ENCODE measurements at regions not wholly inside any gene's neighbourhood (a gene's known extent, or its start where the extent isn't known, plus 50 kb on each side); places are given as distances from the start of the nearest gene placed in this dataset.

GRCh38 chr2:21970971-21971370, 847.2 kb downstream of the TDRD15 start:
- TF ChIP-seq CTCF (IDR thresholded peaks at IDR 0.05) (no peak), POLR2A (IDR thresholded peaks at IDR 0.05) (no peak)
